ENCODE measurements at regions not wholly inside any gene's neighbourhood (a gene's known extent, or its start where the extent isn't known, plus 50 kb on each side); places are given as distances from the start of the nearest gene placed in this dataset.

DNA sequence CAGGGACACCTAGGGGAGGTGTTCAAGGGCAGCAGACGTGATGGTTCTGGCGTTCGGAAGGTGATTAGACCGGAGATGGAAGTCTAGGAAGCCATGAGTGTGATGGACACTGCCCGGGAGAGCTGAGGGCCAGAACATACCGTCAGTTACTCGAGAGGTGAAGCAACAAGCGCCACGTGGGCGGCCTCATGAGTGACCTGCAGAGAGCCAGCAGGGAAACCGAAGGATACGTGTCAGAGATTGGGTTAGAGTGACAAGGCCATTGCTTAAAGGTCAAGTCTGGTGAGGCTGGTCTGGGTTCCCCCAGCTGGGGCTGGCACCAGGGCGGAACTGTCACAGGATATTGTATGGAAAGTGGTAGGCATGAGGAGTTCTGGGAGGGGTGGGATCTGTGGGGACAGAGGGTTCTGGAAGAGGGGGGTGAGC lies 60.0 kb downstream of the C9orf50 start (continued):
- TF ChIP-seq MAFK (IDR thresholded peaks at IDR 0.05; ENCODE audit: low read depth, low read length) (no peak), FOS (IDR thresholded peaks at IDR 0.05; ENCODE audit: low read depth, low read length) (no peak), CEBPB (IDR thresholded peaks at IDR 0.05; ENCODE audit: low read depth, low read length) (no peak)

DNA sequence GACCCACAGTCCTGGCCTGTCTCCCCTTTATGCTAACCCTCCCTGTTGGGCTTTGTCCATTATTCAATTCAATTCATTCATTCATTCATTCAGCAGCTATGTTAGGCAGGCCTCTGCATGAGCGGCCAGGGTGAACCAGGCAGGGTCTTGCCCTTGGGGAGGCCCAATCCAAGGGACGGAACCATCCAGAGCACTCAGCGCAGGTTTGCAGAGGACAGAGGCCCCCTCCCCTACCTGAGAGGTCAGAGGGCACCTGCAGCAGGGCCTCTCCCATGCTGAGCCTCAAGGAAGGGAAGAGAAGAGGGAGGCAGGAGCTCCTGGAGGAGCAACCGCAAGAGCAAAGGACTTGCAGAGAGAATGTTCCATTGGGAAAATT lies 61.4 kb downstream of the C9orf50 start:
- Histone ChIP-seq H3K4me3 (ENCODE audit: insufficient read depth, low read depth, low read length) (no peak overlapping the region), H3K27ac (ENCODE audit: insufficient read depth, low read length) (no peak overlapping the region), H2BK5ac (ENCODE audit: low read depth, low read length, poor library complexity, severe bottlenecking) (no peak overlapping the region), H3K9me3 (ENCODE audit: control insufficient read depth, insufficient read depth, low read length) (no peaks in the 10 kb centered on the region), H4K5ac (ENCODE audit: low read depth, low read length) (no peak overlapping the region), H3K36me3 (ENCODE audit: control insufficient read depth, insufficient read depth, low read length) (no peaks in the 10 kb centered on the region), H3K56ac (ENCODE audit: extremely low read depth, insufficient read depth, low read length) (no peak overlapping the region), H3K79me1 (ENCODE audit: low read depth in 1 of 2, low read length in 2 of 2) (no peaks in the 10 kb centered on the region; a peak in 1 of 4 replicates), H3K4ac (ENCODE audit: low read depth, low read length) (no peak overlapping the region), H3K18ac (ENCODE audit: low read depth, low read length) (no peak overlapping the region), H3K9me1 (ENCODE audit: insufficient read depth, low read length) (peaks cover 19% of the 10 kb centered on the region), H2BK15ac (ENCODE audit: low read depth, low read length) (no peak overlapping the region), H2AK9ac (replicated peaks; ENCODE audit: low read depth, low read length, poor library complexity) (no peak overlapping the region), H3K4me2 (ENCODE audit: low read depth, low read length) (no peak overlapping the region), H3K9ac (ENCODE audit: low read depth, low read length) (no peak overlapping the region), H4K20me1 (ENCODE audit: insufficient read depth, low read length) (no peaks in the 10 kb centered on the region), H2AFZ (replicated peaks; ENCODE audit: low read length, poor library complexity) (no peak overlapping the region), H3K4me1 (ENCODE audit: control insufficient read depth, insufficient read depth, low read length) (peaks cover 32% of the 10 kb centered on the region), H3K27me3 (ENCODE audit: control insufficient read depth, insufficient read depth, low read length) (no peaks in the 10 kb centered on the region), H3K23ac (ENCODE audit: low read depth, low read length) (no peak overlapping the region), H2AK5ac (ENCODE audit: low read depth, low read length) (no peak overlapping the region), H4K8ac (ENCODE audit: low read depth in 2 of 2, low read length in 2 of 2) (no peak overlapping the region), H3K14ac (replicated peaks; ENCODE audit: low read depth, low read length) (no peak overlapping the region), H2BK20ac (ENCODE audit: low read depth, low read length) (no peak overlapping the region), H2BK120ac (ENCODE audit: low read depth, low read length) (no peak overlapping the region), H4K91ac (ENCODE audit: insufficient read depth, low read depth, low read length) (no peak overlapping the region; the same call in 1 of the 2 replicates)
- DNase-seq (no peak), ATAC-seq (ENCODE audit: low read depth) (no peak)
- no TSS peak for BruUV-seq (replicated peaks)
- 100% methylated on average over 1 of the region's 4 CpGs; no CpG with 5 or more reads in 1 of the 2 experiments for WGBS, 2 experiments (ENCODE audit: extremely low coverage in 2 of 2, insufficient read length in 1 of 2)
- dilution Hi-C loops (cut with HindIII; ENCODE audit: low sequenced_read_pairs, unreplicated experiment), result no loop called here
- CTCF ChIA-PET, result no interaction called here
- POLR2A ChIA-PET (ENCODE audit: unreplicated experiment), result no interaction called here
- intact Hi-C loops (cut with micrococcal nuclease), result no loop called here
- in situ Hi-C loops (cut with MboI; ENCODE audit: low sequenced_read_pairs), result no loop called here
- TF ChIP-seq CEBPB (IDR thresholded peaks at IDR 0.05; ENCODE audit: low read depth, low read length) (no peak), RAD21 (IDR thresholded peaks at IDR 0.05; ENCODE audit: low read length) (no peak), MAZ (IDR thresholded peaks at IDR 0.05; ENCODE audit: borderline replicate concordance, low read depth, low read length) (no peak), MAFK (IDR thresholded peaks at IDR 0.05; ENCODE audit: low read depth, low read length) (no peak), MXI1 (IDR thresholded peaks at IDR 0.05; ENCODE audit: borderline replicate concordance, low read depth, low read length) (no peak), CHD1 (IDR thresholded peaks at IDR 0.05; ENCODE audit: low read depth, low read length) (no peak), SMC3 (IDR thresholded peaks at IDR 0.05; ENCODE audit: low read depth, low read length) (no peak), BHLHE40 (IDR thresholded peaks at IDR 0.05; ENCODE audit: low read depth, low read length) (no peak), NFE2L2 (IDR thresholded peaks at IDR 0.05; ENCODE audit: low read depth, low read length) (no peak), FOS (IDR thresholded peaks at IDR 0.05; ENCODE audit: low read depth, low read length) (no peak), RCOR1 (IDR thresholded peaks at IDR 0.05; ENCODE audit: insufficient replicate concordance, low read length) (no peak), POLR2A (IDR thresholded peaks at IDR 0.05; ENCODE audit: low read depth, low read length) (no peak), RFX5 (IDR thresholded peaks at IDR 0.05; ENCODE audit: low read depth, low read length) (no peak)
- TF ChIP-seq, protein P1, sequence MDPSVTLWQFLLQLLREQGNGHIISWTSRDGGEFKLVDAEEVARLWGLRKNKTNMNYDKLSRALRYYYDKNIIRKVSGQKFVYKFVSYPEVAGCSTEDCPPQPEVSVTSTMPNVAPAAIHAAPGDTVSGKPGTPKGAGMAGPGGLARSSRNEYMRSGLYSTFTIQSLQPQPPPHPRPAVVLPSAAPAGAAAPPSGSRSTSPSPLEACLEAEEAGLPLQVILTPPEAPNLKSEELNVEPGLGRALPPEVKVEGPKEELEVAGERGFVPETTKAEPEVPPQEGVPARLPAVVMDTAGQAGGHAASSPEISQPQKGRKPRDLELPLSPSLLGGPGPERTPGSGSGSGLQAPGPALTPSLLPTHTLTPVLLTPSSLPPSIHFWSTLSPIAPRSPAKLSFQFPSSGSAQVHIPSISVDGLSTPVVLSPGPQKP (IDR thresholded peaks at IDR 0.05; ENCODE audit: borderline replicate concordance, low read depth, low read length), result no peak
- TF ChIP-seq, protein P2, sequence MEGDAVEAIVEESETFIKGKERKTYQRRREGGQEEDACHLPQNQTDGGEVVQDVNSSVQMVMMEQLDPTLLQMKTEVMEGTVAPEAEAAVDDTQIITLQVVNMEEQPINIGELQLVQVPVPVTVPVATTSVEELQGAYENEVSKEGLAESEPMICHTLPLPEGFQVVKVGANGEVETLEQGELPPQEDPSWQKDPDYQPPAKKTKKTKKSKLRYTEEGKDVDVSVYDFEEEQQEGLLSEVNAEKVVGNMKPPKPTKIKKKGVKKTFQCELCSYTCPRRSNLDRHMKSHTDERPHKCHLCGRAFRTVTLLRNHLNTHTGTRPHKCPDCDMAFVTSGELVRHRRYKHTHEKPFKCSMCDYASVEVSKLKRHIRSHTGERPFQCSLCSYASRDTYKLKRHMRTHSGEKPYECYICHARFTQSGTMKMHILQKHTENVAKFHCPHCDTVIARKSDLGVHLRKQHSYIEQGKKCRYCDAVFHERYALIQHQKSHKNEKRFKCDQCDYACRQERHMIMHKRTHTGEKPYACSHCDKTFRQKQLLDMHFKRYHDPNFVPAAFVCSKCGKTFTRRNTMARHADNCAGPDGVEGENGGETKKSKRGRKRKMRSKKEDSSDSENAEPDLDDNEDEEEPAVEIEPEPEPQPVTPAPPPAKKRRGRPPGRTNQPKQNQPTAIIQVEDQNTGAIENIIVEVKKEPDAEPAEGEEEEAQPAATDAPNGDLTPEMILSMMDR (conservative IDR thresholded peaks at IDR 0.05; ENCODE audit: low read depth, low read length), result no peak
